PFSK-1 (cell line): ENCODE measurements at regions not wholly inside any gene's neighbourhood (a gene's known extent, or its start where the extent isn't known, plus 50 kb on each side); places are given as distances from the start of the nearest gene placed in this dataset.

Source experiments
- FOXP2 ChIP-seq: optimal IDR thresholded peaks from 2 replicates; pipeline ENCODE3; 2011; ENCODE audit warnings: borderline replicate concordance, control low read depth, inconsistent platforms; ENCODE audit not compliant: insufficient read depth; ENCODE audit errors: extremely low read length, extremely low read depth
- POLR2AphosphoS5 ChIP-seq: IDR thresholded peaks from 2 replicates; pipeline ENCODE4 v1.6.1; 2012; ENCODE audit warnings: low read depth, mild to moderate bottlenecking, control low read depth, low read length, moderate library complexity
- REST ChIP-seq, 2 experiments: IDR thresholded peaks; 2 replicates each; pipeline versions ENCODE4 v1.6.1 to v1.8.0; 2011 to 2012; ENCODE audit warnings: low read depth in 2 of 2, low read length in 2 of 2, control low read depth in 1 of 2, inconsistent platforms in 1 of 2, mild to moderate bottlenecking in 1 of 2, moderate library complexity in 1 of 2; ENCODE audit not compliant: insufficient read depth in 1 of 2
- SIN3A ChIP-seq: IDR thresholded peaks from 2 replicates; pipeline ENCODE4 v1.6.1; 2012; ENCODE audit warnings: mild to moderate bottlenecking, low read length, moderate library complexity, borderline replicate concordance; ENCODE audit not compliant: insufficient read depth
- TAF1 ChIP-seq: IDR thresholded peaks from 2 replicates; pipeline ENCODE4 v1.6.1; 2012; ENCODE audit warnings: low read length, control low read depth, borderline replicate concordance; ENCODE audit not compliant: insufficient read depth

- TF ChIP-seq POLR2AphosphoS5: no peak
Measured at GRCh38 chr5:74294231-74294705, 346.3 kb downstream of the ENC1 start.

- TF ChIP-seq TAF1 (no peak), POLR2AphosphoS5 (no peak), REST (IDR thresholded peaks at IDR 0.05; ENCODE audit: insufficient read depth in 1 of 2, low read depth in 2 of 2, low read length in 2 of 2) (no peak), FOXP2 (no peak), SIN3A (no peak)
Measured at GRCh38 chr5:74293182-74293581, 347.3 kb downstream of the ENC1 start.

GRCh38 chr5:74290634-74291241 lies 349.8 kb downstream of the ENC1 start:
- TF ChIP-seq REST (IDR thresholded peaks at IDR 0.05; ENCODE audit: insufficient read depth in 1 of 2, low read depth in 2 of 2, low read length in 2 of 2): no peak
- TF ChIP-seq POLR2AphosphoS5: no peak
- no peak for TF ChIP-seq FOXP2

GRCh38 chr5:74289691-74290090 lies 350.8 kb downstream of the ENC1 start:
- TF ChIP-seq FOXP2 (no peak), POLR2AphosphoS5 (no peak), REST (IDR thresholded peaks at IDR 0.05; ENCODE audit: insufficient read depth in 1 of 2, low read depth in 2 of 2, low read length in 2 of 2) (no peak), SIN3A (no peak), TAF1 (no peak)

- TF ChIP-seq REST (IDR thresholded peaks at IDR 0.05; ENCODE audit: insufficient read depth in 1 of 2, low read depth in 2 of 2, low read length in 2 of 2) (no peak), FOXP2 (no peak), TAF1 (no peak), POLR2AphosphoS5 (no peak), SIN3A (no peak)
Measured at GRCh38 chr5:74289238-74289637, 351.3 kb downstream of the ENC1 start.
